ENCODE measurements at regions not wholly inside any gene's neighbourhood (a gene's known extent, or its start where the extent isn't known, plus 50 kb on each side); places are given as distances from the start of the nearest gene placed in this dataset.

DNA sequence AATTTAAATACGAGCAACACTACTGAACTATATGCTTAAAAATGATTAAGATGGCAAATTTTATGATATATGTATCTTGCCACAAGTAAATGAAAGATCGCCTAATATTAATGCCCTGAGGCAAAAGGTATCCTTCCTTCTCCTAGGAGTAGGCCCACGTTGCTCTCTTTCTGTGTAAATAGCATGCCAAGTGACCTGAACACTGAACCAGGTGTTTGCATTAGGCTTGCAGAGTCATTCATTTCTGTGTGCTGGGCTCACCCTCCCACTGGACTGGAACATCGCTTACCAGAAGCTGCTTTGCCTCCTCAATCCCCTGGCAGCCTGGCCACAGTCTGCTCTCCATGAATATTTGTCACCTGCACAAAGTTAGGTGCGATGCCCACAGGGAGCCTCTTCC is 83.3 kb upstream of the TNFSF11 start:
- TF ChIP-seq, protein P1, sequence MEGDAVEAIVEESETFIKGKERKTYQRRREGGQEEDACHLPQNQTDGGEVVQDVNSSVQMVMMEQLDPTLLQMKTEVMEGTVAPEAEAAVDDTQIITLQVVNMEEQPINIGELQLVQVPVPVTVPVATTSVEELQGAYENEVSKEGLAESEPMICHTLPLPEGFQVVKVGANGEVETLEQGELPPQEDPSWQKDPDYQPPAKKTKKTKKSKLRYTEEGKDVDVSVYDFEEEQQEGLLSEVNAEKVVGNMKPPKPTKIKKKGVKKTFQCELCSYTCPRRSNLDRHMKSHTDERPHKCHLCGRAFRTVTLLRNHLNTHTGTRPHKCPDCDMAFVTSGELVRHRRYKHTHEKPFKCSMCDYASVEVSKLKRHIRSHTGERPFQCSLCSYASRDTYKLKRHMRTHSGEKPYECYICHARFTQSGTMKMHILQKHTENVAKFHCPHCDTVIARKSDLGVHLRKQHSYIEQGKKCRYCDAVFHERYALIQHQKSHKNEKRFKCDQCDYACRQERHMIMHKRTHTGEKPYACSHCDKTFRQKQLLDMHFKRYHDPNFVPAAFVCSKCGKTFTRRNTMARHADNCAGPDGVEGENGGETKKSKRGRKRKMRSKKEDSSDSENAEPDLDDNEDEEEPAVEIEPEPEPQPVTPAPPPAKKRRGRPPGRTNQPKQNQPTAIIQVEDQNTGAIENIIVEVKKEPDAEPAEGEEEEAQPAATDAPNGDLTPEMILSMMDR (IDR thresholded peaks at IDR 0.05), result no peak
- no peak for TF ChIP-seq POLR2AphosphoS5 (IDR thresholded peaks at IDR 0.05)
- TF ChIP-seq POLR2A (IDR thresholded peaks at IDR 0.05), result no peak
